Heart left ventricle (tissue), 16 donors: ENCODE measurements at regions not wholly inside any gene's neighbourhood (a gene's known extent, or its start where the extent isn't known, plus 50 kb on each side); places are given as distances from the start of the nearest gene placed in this dataset.

Source experiments
- ATAC-seq, 4 donors: fragments of 200-7000 bp; cut with Tn5 transposase; one replicate each; pipeline ENCODE4 v1.9.1; 2020 to 2022; ENCODE audit warnings: moderate library complexity in 4 of 4, mild to moderate bottlenecking in 3 of 4, moderate number of reproducible peaks in 1 of 4
- DNase-seq, 5 donors: peaks; one replicate each; pipeline ENCODE4 v3.0.0-alpha.2; 2020
- H3K27ac ChIP-seq, 12 donors: fragments of 200-600 bp; sonication (generic) in 4 of 12; one replicate each; pipeline versions ENCODE4 v1.5.0 to v1.8.0; 2016 to 2022; ENCODE audit warnings: mild to moderate bottlenecking in 2 of 12
- H3K27me3 ChIP-seq, 9 donors: fragments of 200-600 bp; sonication (generic) in 2 of 9; one replicate each; pipeline versions ENCODE4 v1.5.1 to v1.8.0; 2016 to 2022; ENCODE audit warnings: mild to moderate bottlenecking in 3 of 9
- H3K36me3 ChIP-seq, 9 donors: fragments of 200-600 bp; sonication (generic) in 2 of 9; one replicate each; pipeline versions ENCODE4 v1.5.0 to v1.8.0; 2018 to 2022; ENCODE audit warnings: mild to moderate bottlenecking in 2 of 9
- H3K4me1 ChIP-seq, 12 donors: fragments of 200-600 bp; sonication (generic) in 4 of 12; one replicate each; pipeline versions ENCODE4 v1.5.0 to v1.8.0; 2016 to 2022; ENCODE audit warnings: mild to moderate bottlenecking in 3 of 12
- H3K4me3 ChIP-seq, 12 donors: fragments of 200-600 bp; sonication (generic) in 4 of 12; one replicate each; pipeline versions ENCODE4 v1.5.0 to v1.8.0; 2017 to 2022; ENCODE audit warnings: mild to moderate bottlenecking in 9 of 12, moderate library complexity in 4 of 12
- H3K9me3 ChIP-seq, 12 donors: fragments of 200-600 bp; sonication (generic) in 4 of 12; one replicate each; pipeline versions ENCODE4 v1.5.0 to v1.8.0; 2016 to 2022; ENCODE audit warnings: mild to moderate bottlenecking in 1 of 12
- CTCF ChIP-seq, 12 donors: fragments of 200-600 bp; sonication (generic) in 4 of 12; IDR thresholded peaks; one replicate each; pipeline versions ENCODE4 v1.5.0 to v1.8.0; 2018 to 2022; ENCODE audit warnings: antibody characterized with exemption in 12 of 12, mild to moderate bottlenecking in 5 of 12
- POLR2A ChIP-seq, 2 donors: fragments of 450-650 bp; IDR thresholded peaks; one replicate each; pipeline ENCODE4 v1.6.1; 2017; ENCODE audit warnings: antibody characterized with exemption in 2 of 2, mild to moderate bottlenecking in 2 of 2, moderate library complexity in 2 of 2
- whole genome bisulfite sequencing, 4 donors: extraction: QIAGEN DNeasy Blood & Tissue Kit in 2 of 4; methylation state at CpG; one replicate each; pipeline versions ENCODE4 v1.1.5 to v1.1.7; 2013 to 2018; 5-methylcytosine and 5-hydroxymethylcytosine counted together
- intact Hi-C, 10 donors: fragments of 100-400 bp; cut with DNase I; formaldehyde crosslinking; loops; one replicate each; pipeline versions ENCODE4 v1.11.1 to v1.14.2; 2022
- donor health status: ischemic (EF 13 %, LVEDD 7.1; RV severe dilation, severe dysfunction).
- donor health status: healthy with polysubstance abuse.
- donor health status: DM: no; HTN: yes; CAD: no.
- donor health status: DM: no; HTN: no; CAD: no.
- donor health status: ischemic (EF 25% LVEDD 6.9; RV normal size, moderate dysfunction).
- donor health status: ischemic (EF 25% LVEDD 5.7; RV mildly dilated, moderate dysfunction).
- donor health status: healthy.
- donor health status: DM: yes; HTN: yes; CAD: no.
- donor health status: ischemic (EF 35%, LVEDD 5.7; RV mildly dilated, moderate dysfunction).
- donor health status: nonischemic (EF 11% LVEDD 7.7; RV severe dilation, severe dysfunction).
- donor health status: DM: yes; HTN: yes; CAD: no.
- donor health status: PGD.
- donor health status: ischemic (EF 29% LVEDD 5.4; RV normal size, mild dysfunction).
- donor health status: nonischemic (EF 23%, LVEDD 6.1; RV moderate dilation, normal function).

GRCh38 chr16:65867276-65867960 lies 499.1 kb upstream of the CDH5 start:
- Histone ChIP-seq H3K27ac (no peak overlapping the region), H3K27me3 (no peaks in the 10 kb centered on the region), H3K4me3 (no peak overlapping the region), H3K36me3 (no peaks in the 10 kb centered on the region), H3K4me1 (no peaks in the 10 kb centered on the region), H3K9me3 (peaks cover 0 to 18% (median 7%) of the 10 kb centered on the region in 12 donors)
- DNase-seq, result no peak
- intact Hi-C loops, result no loop called here
- no peak for TF ChIP-seq POLR2A (IDR thresholded peaks at IDR 0.05)
- no peak for TF ChIP-seq CTCF (IDR thresholded peaks at IDR 0.05)
- ATAC-seq, result no peak
- whole genome bisulfite sequencing, 4 donors, result 55 to 69% (median 65%) methylated on average over 4 to 6 of the region's 6 CpGs

- Histone ChIP-seq H3K4me3 (no peak overlapping the region), H3K9me3 (peaks cover 0 to 18% (median 7%) of the 10 kb centered on the region in 12 donors), H3K27ac (no peak overlapping the region), H3K27me3 (no peaks in the 10 kb centered on the region), H3K36me3 (no peaks in the 10 kb centered on the region), H3K4me1 (no peaks in the 10 kb centered on the region)
- DNase-seq (no peak), ATAC-seq (no peak)
- WGBS, 4 donors, result 86 to 93% (median 89%) methylated on average over 2 of the region's 2 CpGs
- TF ChIP-seq POLR2A (IDR thresholded peaks at IDR 0.05), result no peak
- TF ChIP-seq CTCF (IDR thresholded peaks at IDR 0.05), result no peak
- intact Hi-C loops, result no loop called here
Measured at GRCh38 chr16:65863236-65863635, 503.3 kb upstream of the CDH5 start.

GRCh38 chr16:65861131-65861731 lies 505.3 kb upstream of the CDH5 start:
- Histone ChIP-seq H3K4me1 (no peaks in the 10 kb centered on the region), H3K27me3 (no peaks in the 10 kb centered on the region), H3K4me3 (no peak overlapping the region), H3K27ac (no peak overlapping the region), H3K9me3 (peaks cover 0 to 18% (median 7%) of the 10 kb centered on the region in 12 donors), H3K36me3 (no peaks in the 10 kb centered on the region)
- WGBS, 4 donors, result 80 to 86% (median 83%) methylated on average over 3 of the region's 3 CpGs
- DNase-seq (no peak), ATAC-seq (no peak)
- intact Hi-C loops, result no loop called here
- no peak for TF ChIP-seq CTCF (IDR thresholded peaks at IDR 0.05)
- no peak for TF ChIP-seq POLR2A (IDR thresholded peaks at IDR 0.05)

GRCh38 chr16:65855171-65856145 lies 511.0 kb upstream of the CDH5 start:
- intact Hi-C loops, result no loop called here
- TF ChIP-seq CTCF (IDR thresholded peaks at IDR 0.05), result no peak
- TF ChIP-seq POLR2A (IDR thresholded peaks at IDR 0.05), result no peak
- Histone ChIP-seq H3K4me3 (no peak overlapping the region), H3K4me1 (no peaks in the 10 kb centered on the region), H3K27ac (no peak overlapping the region), H3K27me3 (no peaks in the 10 kb centered on the region), H3K36me3 (no peaks in the 10 kb centered on the region), H3K9me3 (peaks cover 0 to 29% (median 9%) of the 10 kb centered on the region in 12 donors)
- no peak for DNase-seq
- ATAC-seq, result no peak
- WGBS, 4 donors, result 85 to 91% (median 89%) methylated on average over 11 of the region's 11 CpGs
